ENCODE measurements at regions not wholly inside any gene's neighbourhood (a gene's known extent, or its start where the extent isn't known, plus 50 kb on each side); places are given as distances from the start of the nearest gene placed in this dataset.

- no peak for TF ChIP-seq HIC1 (tag by site-specific recombination; IDR thresholded peaks at IDR 0.05)
- TF ChIP-seq ZNF366 (tag by site-specific recombination; conservative IDR thresholded peaks at IDR 0.05): no peak
- no peak for TF ChIP-seq ZNF776 (tag by site-specific recombination; IDR thresholded peaks at IDR 0.05; ENCODE audit: borderline replicate concordance)
- no peak for TF ChIP-seq ELK4 (IDR thresholded peaks at IDR 0.05; ENCODE audit: borderline replicate concordance, low read depth, low read length)
- no peak for TF ChIP-seq AEBP2 (tag by site-specific recombination; IDR thresholded peaks at IDR 0.05; ENCODE audit: borderline replicate concordance)
- no peak for TF ChIP-seq ZNF473 (tag by site-specific recombination; IDR thresholded peaks at IDR 0.05)
- no peak for TF ChIP-seq ZNF416 (tag by site-specific recombination; IDR thresholded peaks at IDR 0.05)
- TF ChIP-seq ZNF184 (tag by site-specific recombination; IDR thresholded peaks at IDR 0.05): no peak
These were observed 423.2 kb upstream of the CRIM1 start (continued) for GRCh38 chr2:35932276-35932963.

GRCh38 chr2:35931626-35932025, 424.0 kb upstream of the CRIM1 start:
- Histone ChIP-seq H3K27ac (ENCODE audit: extremely low read depth, low read depth, low read length) (no peak overlapping the region), H3K4me3 (ENCODE audit: low read depth, low read length) (no peak overlapping the region), H3K9me3 (ENCODE audit: control insufficient read depth, insufficient read depth, low read depth, low read length) (no peaks in the 10 kb centered on the region), H3K36me3 (ENCODE audit: control insufficient read depth in 2 of 2, insufficient read depth in 1 of 2, low read length in 2 of 2) (no peaks in the 10 kb centered on the region), H3K4me1 (ENCODE audit: control insufficient read depth, insufficient read depth, low read length) (no peaks in the 10 kb centered on the region)
- no peak for TF ChIP-seq FEZF1 (tag by site-specific recombination; IDR thresholded peaks at IDR 0.05)
- TF ChIP-seq ZXDB (tag by site-specific recombination; IDR thresholded peaks at IDR 0.05): no peak
- TF ChIP-seq ZNF658 (tag by site-specific recombination; IDR thresholded peaks at IDR 0.05): no peak
- TF ChIP-seq ZNF394 (tag by site-specific recombination; IDR thresholded peaks at IDR 0.05; ENCODE audit: borderline replicate concordance): no peak
- TF ChIP-seq ZNF184 (tag by site-specific recombination; IDR thresholded peaks at IDR 0.05): no peak
- no peak for TF ChIP-seq ZNF514 (tag by site-specific recombination; IDR thresholded peaks at IDR 0.05)
- TF ChIP-seq ZNF239 (tag by site-specific recombination; IDR thresholded peaks at IDR 0.05): no peak
- TF ChIP-seq ZNF660 (tag by site-specific recombination; IDR thresholded peaks at IDR 0.05): no peak
- no peak for TF ChIP-seq ZNF560 (tag by site-specific recombination; IDR thresholded peaks at IDR 0.05; ENCODE audit: borderline replicate concordance)
- POLR2A ChIA-PET: no interaction called here
- CTCF ChIA-PET: no interaction called here

GRCh38 chr2:35931115-35931514, 424.5 kb upstream of the CRIM1 start:
- H3K4me1 ChIP-seq (ENCODE audit: control insufficient read depth, insufficient read depth, low read length): no peaks in the 10 kb centered on the region
- ChIA-PET CTCF (interaction anchor here (0.6 kb wide), 1 partner anchor 478 kb away, joined by 4 read pairs; no protein-coding TSS in a partner anchor), POLR2A (no interaction called here)
- no peaks in the 10 kb centered on the region for H3K9me3 ChIP-seq (ENCODE audit: control insufficient read depth, insufficient read depth, low read depth, low read length)
- peak; percentile 51; the same call in 1 of the 2 replicates for TF ChIP-seq ATF2 (tag by site-specific recombination; IDR thresholded peaks at IDR 0.05; ENCODE audit: low read depth)
- TF ChIP-seq AEBP2 (tag by site-specific recombination; IDR thresholded peaks at IDR 0.05; ENCODE audit: borderline replicate concordance): no peak
- no peaks in the 10 kb centered on the region for H3K36me3 ChIP-seq (ENCODE audit: control insufficient read depth in 2 of 2, insufficient read depth in 1 of 2, low read length in 2 of 2)
- H3K27ac ChIP-seq (ENCODE audit: extremely low read depth, low read depth, low read length): no peak overlapping the region
- H3K4me3 ChIP-seq (ENCODE audit: low read depth, low read length): no peak overlapping the region

All from HEK293 (cell line).